GM20000 (cell line): ENCODE measurements at regions not wholly inside any gene's neighbourhood (a gene's known extent, or its start where the extent isn't known, plus 50 kb on each side); places are given as distances from the start of the nearest gene placed in this dataset.
"Not testable (repeated sequence)": the region's sequence is repeated elsewhere in the genome, so short reads cannot be mapped to it uniquely, and the experiment has no call there.

Experiments
- DNase-seq: peaks from one replicate; pipeline ENCODE4 v3.0.0; 2012; ENCODE audit warnings: low spot score
- CTCF ChIP-seq: IDR thresholded peaks from 2 replicates; pipeline ENCODE4 v1.5.1; 2012; ENCODE audit warnings: mild to moderate bottlenecking, control low read depth; ENCODE audit errors: extremely low read depth, missing control alignments

- no peak for TF ChIP-seq CTCF
- no peak for DNase-seq
These were observed 290.2 kb upstream of the SEMA6A start for GRCh38 chr5:116864838-116865190.

GRCh38 chr5:116864157-116864837, 289.7 kb upstream of the SEMA6A start:
- TF ChIP-seq CTCF = no peak
- DNase-seq = no peak

GRCh38 chr5:116862632-116863455, 288.2 kb upstream of the SEMA6A start:
- DNase-seq = no peak
- no peak for TF ChIP-seq CTCF

- DNase-seq = no peak
- no peak for TF ChIP-seq CTCF
These were observed 287.0 kb upstream of the SEMA6A start for GRCh38 chr5:116861666-116862065.

- no peak for DNase-seq
- TF ChIP-seq CTCF = no peak
These were observed 286.5 kb upstream of the SEMA6A start for GRCh38 chr5:116861097-116861496.

GRCh38 chr5:116859666-116860320, 285.2 kb upstream of the SEMA6A start:
- no peak for TF ChIP-seq CTCF
- no peak for DNase-seq

- no peak for DNase-seq
- TF ChIP-seq CTCF = no peak
These were observed 284.2 kb upstream of the SEMA6A start for GRCh38 chr5:116858705-116859333.

- not testable (repeated sequence) for DNase-seq
These were observed 283.4 kb upstream of the SEMA6A start for GRCh38 chr5:116858020-116858419.
